Heart left ventricle (tissue), 13 donors: ENCODE measurements at regions not wholly inside any gene's neighbourhood (a gene's known extent, or its start where the extent isn't known, plus 50 kb on each side); places are given as distances from the start of the nearest gene placed in this dataset.

Source experiments
- CTCF ChIP-seq, 12 donors: fragments of 200-600 bp; sonication (generic) in 4 of 12; IDR thresholded peaks; one replicate each; pipeline versions ENCODE4 v1.5.0 to v1.8.0; 2018 to 2022; ENCODE audit warnings: antibody characterized with exemption in 12 of 12, mild to moderate bottlenecking in 5 of 12
- POLR2A ChIP-seq, 2 donors: fragments of 450-650 bp; IDR thresholded peaks; one replicate each; pipeline ENCODE4 v1.6.1; 2017; ENCODE audit warnings: antibody characterized with exemption in 2 of 2, mild to moderate bottlenecking in 2 of 2, moderate library complexity in 2 of 2
- donor health status: ischemic (EF 13 %, LVEDD 7.1; RV severe dilation, severe dysfunction).
- donor health status: DM: no; HTN: yes; CAD: no.
- donor health status: DM: no; HTN: no; CAD: no.
- donor health status: ischemic (EF 25% LVEDD 6.9; RV normal size, moderate dysfunction).
- donor health status: ischemic (EF 25% LVEDD 5.7; RV mildly dilated, moderate dysfunction).
- donor health status: ischemic (EF 35%, LVEDD 5.7; RV mildly dilated, moderate dysfunction).
- donor health status: nonischemic (EF 11% LVEDD 7.7; RV severe dilation, severe dysfunction).
- donor health status: DM: yes; HTN: yes; CAD: no.
- donor health status: PGD.
- donor health status: ischemic (EF 29% LVEDD 5.4; RV normal size, mild dysfunction).
- donor health status: nonischemic (EF 23%, LVEDD 6.1; RV moderate dilation, normal function).

GRCh38 chr2:216920143-216920876 lies 60.4 kb upstream of the TNP1 start:
- no peak for TF ChIP-seq CTCF (IDR thresholded peaks at IDR 0.05)
- no peak for TF ChIP-seq POLR2A (IDR thresholded peaks at IDR 0.05)
